Suppressor macrophage treated with lipopolysaccharide for 1 hour (primary cell): ENCODE measurements at regions not wholly inside any gene's neighbourhood (a gene's known extent, or its start where the extent isn't known, plus 50 kb on each side); places are given as distances from the start of the nearest gene placed in this dataset.
"Not testable (repeated sequence)": the region's sequence is repeated elsewhere in the genome, so short reads cannot be mapped to it uniquely, and the experiment has no call there.

Experiments used
- DNase-seq, 3 donors: peaks; one replicate each; pipeline ENCODE4 v3.0.0-alpha.2; 2020 to 2022

GRCh38 chr12:126400831-126401230 lies 1335.6 kb downstream of the AACS start:
- DNase-seq: no peak

GRCh38 chr12:126404293-126404881 lies 1339.2 kb downstream of the AACS start:
- no peak for DNase-seq

GRCh38 chr12:126418400-126418799 lies 1353.2 kb downstream of the AACS start:
- DNase-seq: no peak

GRCh38 chr12:126419131-126419530 lies 1353.9 kb downstream of the AACS start:
- DNase-seq: no peak

GRCh38 chr12:126424696-126425095 lies 1359.5 kb downstream of the AACS start:
- no peak for DNase-seq

GRCh38 chr12:126425264-126425663 lies 1360.0 kb downstream of the AACS start:
- no peak for DNase-seq

- DNase-seq: no peak
These were observed 1363.5 kb downstream of the AACS start for GRCh38 chr12:126428769-126429168.

- DNase-seq: no peak
These were observed 1365.7 kb downstream of the AACS start for GRCh38 chr12:126430921-126431320.

- no peak for DNase-seq
These were observed 1366.5 kb downstream of the AACS start for GRCh38 chr12:126431767-126432166.

GRCh38 chr12:126432780-126433179 lies 1367.5 kb downstream of the AACS start:
- no peak for DNase-seq

GRCh38 chr12:126434412-126434985 lies 1369.3 kb downstream of the AACS start:
- no peak for DNase-seq

GRCh38 chr12:126436041-126436440 lies 1370.8 kb downstream of the AACS start:
- DNase-seq: no peak

- no peak for DNase-seq
These were observed 1372.7 kb downstream of the AACS start for GRCh38 chr12:126437934-126438333.

- DNase-seq: no peak
These were observed 1378.7 kb downstream of the AACS start for GRCh38 chr12:126443977-126444376.

- no peak for DNase-seq
These were observed 1382.1 kb downstream of the AACS start for GRCh38 chr12:126447346-126447745.

GRCh38 chr12:126451809-126452208 lies 1386.6 kb downstream of the AACS start:
- no peak for DNase-seq

GRCh38 chr12:126452686-126453085 lies 1387.5 kb downstream of the AACS start:
- DNase-seq: not testable (repeated sequence)

- DNase-seq: no peak
These were observed 1389.3 kb downstream of the AACS start for GRCh38 chr12:126454581-126454980.

GRCh38 chr12:126457776-126458175 lies 1392.5 kb downstream of the AACS start:
- DNase-seq: no peak

- no peak for DNase-seq
These were observed 1398.9 kb downstream of the AACS start for GRCh38 chr12:126464153-126464552.

GRCh38 chr12:126469211-126469610 lies 1404.0 kb downstream of the AACS start:
- no peak for DNase-seq

GRCh38 chr12:126474703-126475102 lies 1409.5 kb downstream of the AACS start:
- DNase-seq: no peak

GRCh38 chr12:126480451-126480850 lies 1415.2 kb downstream of the AACS start:
- DNase-seq: no peak

- no peak for DNase-seq
These were observed 1416.5 kb downstream of the AACS start for GRCh38 chr12:126481688-126482087.

- DNase-seq: no peak
These were observed 1417.1 kb downstream of the AACS start for GRCh38 chr12:126482238-126482889.
